ENCODE measurements at regions not wholly inside any gene's neighbourhood (a gene's known extent, or its start where the extent isn't known, plus 50 kb on each side); places are given as distances from the start of the nearest gene placed in this dataset.
A peak's percentile ranks its signal among the peaks of the same experiment; 100 is the strongest.

DNA sequence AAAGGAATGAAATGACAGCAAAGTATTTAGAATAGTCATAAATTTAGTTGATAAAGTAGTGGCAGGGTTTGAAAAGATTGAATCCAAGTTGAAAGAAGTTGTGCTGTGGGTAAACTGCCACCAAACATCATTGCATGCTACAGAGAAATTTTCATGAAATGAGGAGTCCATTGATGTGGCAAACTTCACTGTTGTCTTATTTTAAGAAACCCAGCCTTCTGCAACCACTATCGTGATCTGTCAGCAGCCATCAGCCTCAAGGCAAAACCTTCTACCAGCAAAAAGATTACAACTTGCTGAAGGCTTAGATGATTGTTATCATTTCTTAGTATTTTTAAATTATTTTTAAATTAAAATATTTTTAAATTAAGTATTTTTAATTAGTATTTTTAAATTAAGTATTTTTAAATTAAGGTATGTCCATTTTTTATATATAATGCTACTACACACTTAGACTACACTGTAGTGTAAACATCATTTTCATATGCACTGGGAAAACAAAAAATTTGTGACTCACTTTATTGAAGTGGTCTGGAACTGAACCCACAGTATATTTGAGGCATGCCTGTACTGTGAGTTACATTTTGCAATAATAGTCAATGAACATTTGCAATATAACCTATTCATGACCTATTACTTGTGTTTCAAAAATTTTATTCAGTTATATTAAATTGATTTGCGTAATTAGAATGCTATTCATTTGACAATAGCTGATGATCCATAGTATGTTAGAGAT, 67.2 kb upstream of the SYT1 start:
- DNase-seq = no peak

GRCh38 chr12:78799649-78800048, 64.9 kb upstream of the SYT1 start:
- DNase-seq = peak; percentile 29

- no peak for DNase-seq
Measured at GRCh38 chr12:78802593-78802992, 62.0 kb upstream of the SYT1 start.

DNA sequence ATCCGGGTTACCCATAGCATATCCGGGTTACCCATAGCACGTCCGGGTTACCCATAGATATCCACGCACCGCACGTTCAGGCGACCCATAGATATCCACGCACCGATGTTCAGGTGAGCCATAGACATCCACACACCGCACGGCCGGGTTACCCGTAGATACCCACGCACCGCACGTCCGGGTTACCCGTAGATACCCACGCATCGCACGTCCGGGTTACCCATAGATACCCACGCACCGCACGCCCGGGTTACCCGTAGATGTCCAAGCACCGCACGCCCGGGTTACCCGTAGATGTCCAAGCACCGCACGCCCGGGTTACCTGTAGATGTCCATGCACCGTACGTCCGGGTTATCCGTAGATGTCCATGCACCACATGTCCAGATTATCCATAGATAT, 60.3 kb upstream of the SYT1 start:
- DNase-seq = no peak
